ENCODE measurements at regions not wholly inside any gene's neighbourhood (a gene's known extent, or its start where the extent isn't known, plus 50 kb on each side); places are given as distances from the start of the nearest gene placed in this dataset.
"Not testable (repeated sequence)": the region's sequence is repeated elsewhere in the genome, so short reads cannot be mapped to it uniquely, and the experiment has no call there.

DNA sequence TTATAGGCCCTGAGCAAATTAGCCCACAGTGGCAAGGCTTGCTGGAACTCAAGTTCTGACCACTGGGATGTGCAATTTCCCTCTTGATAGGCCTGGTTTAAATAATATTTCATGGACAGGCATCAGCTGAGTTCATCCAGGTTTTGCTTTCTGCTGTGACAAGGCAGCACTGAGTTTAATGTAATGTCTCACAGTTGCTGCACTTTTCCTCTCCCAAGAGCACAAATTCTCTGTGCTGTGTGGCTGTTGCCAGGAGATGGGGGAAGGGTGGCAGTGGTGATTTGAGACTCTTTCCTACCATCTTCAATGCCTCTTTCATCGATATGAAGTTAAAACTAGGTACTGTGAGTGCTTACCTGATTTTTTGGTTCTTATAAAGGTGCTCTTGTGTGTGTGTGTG lies 272.8 kb upstream of the STXBP6 start:
- ChIA-PET CTCF (no interaction called here), POLR2A (no interaction called here)

DNA sequence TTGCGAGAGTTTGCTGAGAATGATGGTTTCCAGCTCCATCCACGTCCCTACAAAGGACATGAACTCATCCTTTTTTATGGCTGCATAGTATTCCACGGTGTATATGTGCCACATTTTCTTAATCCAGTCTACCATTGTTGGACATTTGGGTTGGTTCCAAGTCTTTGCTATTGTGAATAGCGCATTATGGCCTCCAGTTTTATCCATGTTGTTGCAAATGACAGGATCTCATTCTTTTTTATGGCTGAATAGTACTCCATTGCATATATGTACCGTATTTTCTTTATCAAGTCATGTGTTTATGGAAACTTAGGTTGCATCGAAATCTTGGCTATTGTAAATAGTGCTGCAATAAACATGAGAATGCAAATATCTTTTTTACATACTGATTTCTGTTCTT lies 266.1 kb upstream of the STXBP6 start:
- H3K9ac ChIP-seq; H3K4me3 ChIP-seq (ENCODE audit: low read depth in 2 of 2, low read length in 1 of 2); H3K79me2 ChIP-seq (ENCODE audit: insufficient read depth); H3K9me3 ChIP-seq; H3K9me2 ChIP-seq; H3F3A ChIP-seq (replicated peaks; ENCODE audit: insufficient read depth); CTCF ChIA-PET; H3K36me3 ChIP-seq (replicated peaks in 1 of 2; ENCODE audit: control insufficient read depth in 1 of 2, insufficient read depth in 2 of 2, low read length in 1 of 2); DNase-seq; H3K4me1 ChIP-seq (ENCODE audit: control insufficient read depth in 1 of 2, insufficient read depth in 2 of 2, low read depth in 1 of 2, low read length in 1 of 2); POLR2A ChIA-PET; H2AFZ ChIP-seq (ENCODE audit: low read depth); H3K27ac ChIP-seq (ENCODE audit: low read depth in 2 of 2, low read length in 1 of 2); H4K20me1 ChIP-seq (ENCODE audit: insufficient read depth); H3K4me2 ChIP-seq; H3K27me3 ChIP-seq (ENCODE audit: insufficient read depth): not testable (repeated sequence)
- WGBS (ENCODE audit: low lambda C conversion rate), result under 1% methylated on average over 5 of the region's 6 CpGs

More for the DNA sequence above, 272.8 kb upstream of the STXBP6 start:
- 0% methylated on average over 1 of the region's 1 CpG for WGBS (ENCODE audit: low lambda C conversion rate)
- no peak for DNase-seq
- Histone ChIP-seq H3K27ac (ENCODE audit: low read depth in 2 of 2, low read length in 1 of 2) (no peak overlapping the region), H3K9ac (no peak overlapping the region), H4K20me1 (ENCODE audit: insufficient read depth) (no peaks in the 10 kb centered on the region), H3K4me1 (ENCODE audit: control insufficient read depth in 1 of 2, insufficient read depth in 2 of 2, low read depth in 1 of 2, low read length in 1 of 2) (no peaks in the 10 kb centered on the region), H3K9me3 (no peaks in the 10 kb centered on the region), H3K79me2 (ENCODE audit: insufficient read depth) (no peaks in the 10 kb centered on the region), H2AFZ (ENCODE audit: low read depth) (no peak overlapping the region), H3K9me2 (no peaks in the 10 kb centered on the region), H3K27me3 (ENCODE audit: insufficient read depth) (no peaks in the 10 kb centered on the region), H3F3A (replicated peaks; ENCODE audit: insufficient read depth) (no peaks in the 10 kb centered on the region), H3K4me2 (no peak overlapping the region), H3K4me3 (ENCODE audit: low read depth in 2 of 2, low read length in 1 of 2) (no peak overlapping the region), H3K36me3 (replicated peaks in 1 of 2; ENCODE audit: control insufficient read depth in 1 of 2, insufficient read depth in 2 of 2, low read length in 1 of 2) (no peaks in the 10 kb centered on the region)
- TF ChIP-seq MEF2A (IDR thresholded peaks at IDR 0.05; ENCODE audit: borderline replicate concordance, low read depth) (no peak), FOXJ3 (CRISPR knock-in tag; IDR thresholded peaks at IDR 0.05) (no peak), CHD2 (IDR thresholded peaks at IDR 0.05; ENCODE audit: low read length, partially characterized antibody) (no peak), JUND (IDR thresholded peaks at IDR 0.05) (no peak), NFIC (IDR thresholded peaks at IDR 0.05; ENCODE audit: borderline replicate concordance) (no peak), TEAD4 (IDR thresholded peaks at IDR 0.05; ENCODE audit: borderline replicate concordance, insufficient read depth) (no peak), SIN3A (IDR thresholded peaks at IDR 0.05; ENCODE audit: borderline replicate concordance, low read depth, low read length) (no peak), EZH2phosphoT487 (IDR thresholded peaks at IDR 0.05; ENCODE audit: borderline replicate concordance, low read depth) (no peak), SMC3 (IDR thresholded peaks at IDR 0.05; ENCODE audit: low read depth, low read length) (no peak), ELF1 (IDR thresholded peaks at IDR 0.05) (no peak), TCF12 (IDR thresholded peaks at IDR 0.05) (no peak), GABPA (IDR thresholded peaks at IDR 0.05; ENCODE audit: low read depth) (no peak), FOSL2 (IDR thresholded peaks at IDR 0.05; ENCODE audit: borderline replicate concordance, low read depth) (no peak), NRF1 (IDR thresholded peaks at IDR 0.05; ENCODE audit: low read depth, low read length) (no peak)
- TF ChIP-seq, protein P1, sequence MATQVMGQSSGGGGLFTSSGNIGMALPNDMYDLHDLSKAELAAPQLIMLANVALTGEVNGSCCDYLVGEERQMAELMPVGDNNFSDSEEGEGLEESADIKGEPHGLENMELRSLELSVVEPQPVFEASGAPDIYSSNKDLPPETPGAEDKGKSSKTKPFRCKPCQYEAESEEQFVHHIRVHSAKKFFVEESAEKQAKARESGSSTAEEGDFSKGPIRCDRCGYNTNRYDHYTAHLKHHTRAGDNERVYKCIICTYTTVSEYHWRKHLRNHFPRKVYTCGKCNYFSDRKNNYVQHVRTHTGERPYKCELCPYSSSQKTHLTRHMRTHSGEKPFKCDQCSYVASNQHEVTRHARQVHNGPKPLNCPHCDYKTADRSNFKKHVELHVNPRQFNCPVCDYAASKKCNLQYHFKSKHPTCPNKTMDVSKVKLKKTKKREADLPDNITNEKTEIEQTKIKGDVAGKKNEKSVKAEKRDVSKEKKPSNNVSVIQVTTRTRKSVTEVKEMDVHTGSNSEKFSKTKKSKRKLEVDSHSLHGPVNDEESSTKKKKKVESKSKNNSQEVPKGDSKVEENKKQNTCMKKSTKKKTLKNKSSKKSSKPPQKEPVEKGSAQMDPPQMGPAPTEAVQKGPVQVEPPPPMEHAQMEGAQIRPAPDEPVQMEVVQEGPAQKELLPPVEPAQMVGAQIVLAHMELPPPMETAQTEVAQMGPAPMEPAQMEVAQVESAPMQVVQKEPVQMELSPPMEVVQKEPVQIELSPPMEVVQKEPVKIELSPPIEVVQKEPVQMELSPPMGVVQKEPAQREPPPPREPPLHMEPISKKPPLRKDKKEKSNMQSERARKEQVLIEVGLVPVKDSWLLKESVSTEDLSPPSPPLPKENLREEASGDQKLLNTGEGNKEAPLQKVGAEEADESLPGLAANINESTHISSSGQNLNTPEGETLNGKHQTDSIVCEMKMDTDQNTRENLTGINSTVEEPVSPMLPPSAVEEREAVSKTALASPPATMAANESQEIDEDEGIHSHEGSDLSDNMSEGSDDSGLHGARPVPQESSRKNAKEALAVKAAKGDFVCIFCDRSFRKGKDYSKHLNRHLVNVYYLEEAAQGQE (IDR thresholded peaks at IDR 0.05; ENCODE audit: low read depth, low read length), result no peak
- TF ChIP-seq, protein P2, sequence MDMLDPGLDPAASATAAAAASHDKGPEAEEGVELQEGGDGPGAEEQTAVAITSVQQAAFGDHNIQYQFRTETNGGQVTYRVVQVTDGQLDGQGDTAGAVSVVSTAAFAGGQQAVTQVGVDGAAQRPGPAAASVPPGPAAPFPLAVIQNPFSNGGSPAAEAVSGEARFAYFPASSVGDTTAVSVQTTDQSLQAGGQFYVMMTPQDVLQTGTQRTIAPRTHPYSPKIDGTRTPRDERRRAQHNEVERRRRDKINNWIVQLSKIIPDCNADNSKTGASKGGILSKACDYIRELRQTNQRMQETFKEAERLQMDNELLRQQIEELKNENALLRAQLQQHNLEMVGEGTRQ (IDR thresholded peaks at IDR 0.05; ENCODE audit: borderline replicate concordance, low read depth, low read length), result no peak
- TF ChIP-seq, protein P3, sequence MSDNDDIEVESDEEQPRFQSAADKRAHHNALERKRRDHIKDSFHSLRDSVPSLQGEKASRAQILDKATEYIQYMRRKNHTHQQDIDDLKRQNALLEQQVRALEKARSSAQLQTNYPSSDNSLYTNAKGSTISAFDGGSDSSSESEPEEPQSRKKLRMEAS (IDR thresholded peaks at IDR 0.05; ENCODE audit: low read depth), result no peak
- TF ChIP-seq, protein P4, sequence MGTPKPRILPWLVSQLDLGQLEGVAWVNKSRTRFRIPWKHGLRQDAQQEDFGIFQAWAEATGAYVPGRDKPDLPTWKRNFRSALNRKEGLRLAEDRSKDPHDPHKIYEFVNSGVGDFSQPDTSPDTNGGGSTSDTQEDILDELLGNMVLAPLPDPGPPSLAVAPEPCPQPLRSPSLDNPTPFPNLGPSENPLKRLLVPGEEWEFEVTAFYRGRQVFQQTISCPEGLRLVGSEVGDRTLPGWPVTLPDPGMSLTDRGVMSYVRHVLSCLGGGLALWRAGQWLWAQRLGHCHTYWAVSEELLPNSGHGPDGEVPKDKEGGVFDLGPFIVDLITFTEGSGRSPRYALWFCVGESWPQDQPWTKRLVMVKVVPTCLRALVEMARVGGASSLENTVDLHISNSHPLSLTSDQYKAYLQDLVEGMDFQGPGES (IDR thresholded peaks at IDR 0.05; ENCODE audit: low read depth, low read length), result no peak

Measured in SK-N-SH (cell line).